SK-N-MC (cell line): ENCODE measurements at regions not wholly inside any gene's neighbourhood (a gene's known extent, or its start where the extent isn't known, plus 50 kb on each side); places are given as distances from the start of the nearest gene placed in this dataset.

ENCODE experiments used
- DNase-seq: peaks from one replicate; pipeline ENCODE4 v3.0.0-alpha.2; 2011; ENCODE audit warnings: low read depth, low spot score
- H3K27ac ChIP-seq: fragments of 200-600 bp; sonication (generic); 2 replicates; pipeline ENCODE4 v1.5.1; 2016; ENCODE audit warnings: mixed run types
- H3K36me3 ChIP-seq: fragments of 200-600 bp; sonication (generic); 2 replicates; pipeline ENCODE4 v1.6.1; 2017; ENCODE audit warnings: antibody characterized with exemption, low read length, mixed read lengths; ENCODE audit not compliant: insufficient read depth
- H3K4me3 ChIP-seq: fragments of 200-600 bp; sonication (generic); 2 replicates; pipeline ENCODE4 v1.5.1; 2016
- H3K9ac ChIP-seq: fragments of 200-600 bp; sonication (generic); 2 replicates; pipeline ENCODE4 v1.8.0; 2017; ENCODE audit warnings: mixed run types, mixed read lengths; ENCODE audit not compliant: insufficient read length
- H3K9me3 ChIP-seq: fragments of 200-600 bp; sonication (generic); 2 replicates; pipeline ENCODE4 v1.6.1; 2017; ENCODE audit warnings: low read depth, mild to moderate bottlenecking, antibody characterized with exemption, low read length, moderate library complexity, mixed read lengths
- EZH2 ChIP-seq: fragments of 200-600 bp; sonication (generic); IDR thresholded peaks from one replicate; pipeline ENCODE4 v1.6.1; 2017; ENCODE audit warnings: antibody characterized with exemption
- FOXP2 ChIP-seq: optimal IDR thresholded peaks from 2 replicates; pipeline ENCODE3; 2011; ENCODE audit warnings: mild to moderate bottlenecking, moderate library complexity; ENCODE audit not compliant: insufficient read depth; ENCODE audit errors: extremely low read length, control extremely low read depth
- POLR2AphosphoS5 ChIP-seq: IDR thresholded peaks from 2 replicates; pipeline ENCODE4 v1.6.1; 2012; ENCODE audit warnings: mild to moderate bottlenecking, low read depth, low read length, borderline replicate concordance

GRCh38 chr10:118856106-118856505 is 101.3 kb upstream of the CACUL1 start:
- no peak for TF ChIP-seq FOXP2
- TF ChIP-seq EZH2: no peak
- no peak for TF ChIP-seq POLR2AphosphoS5
- no peaks in the 10 kb centered on the region for H3K9me3 ChIP-seq
- H3K27ac ChIP-seq: no peak overlapping the region
- no peaks in the 10 kb centered on the region for H3K36me3 ChIP-seq
- H3K4me3 ChIP-seq: no peak overlapping the region
- DNase-seq: no peak
- no peak overlapping the region for H3K9ac ChIP-seq

- no peak overlapping the region for H3K27ac ChIP-seq
- H3K9me3 ChIP-seq: no peaks in the 10 kb centered on the region
- no peak overlapping the region for H3K9ac ChIP-seq
- H3K36me3 ChIP-seq: no peaks in the 10 kb centered on the region
- no peak for DNase-seq
- no peak overlapping the region for H3K4me3 ChIP-seq
- TF ChIP-seq EZH2 (no peak), FOXP2 (no peak), POLR2AphosphoS5 (no peak)
Observed at GRCh38 chr10:118865998-118866693, 111.4 kb upstream of the CACUL1 start.

GRCh38 chr10:118867768-118868167 is 113.0 kb upstream of the CACUL1 start:
- Histone ChIP-seq H3K27ac (no peak overlapping the region), H3K36me3 (no peaks in the 10 kb centered on the region), H3K9ac (no peak overlapping the region), H3K4me3 (no peak overlapping the region), H3K9me3 (no peaks in the 10 kb centered on the region)
- no peak for DNase-seq
- TF ChIP-seq EZH2 (no peak), FOXP2 (no peak), POLR2AphosphoS5 (no peak)

- Histone ChIP-seq H3K9me3 (no peaks in the 10 kb centered on the region), H3K4me3 (no peak overlapping the region), H3K9ac (no peak overlapping the region), H3K27ac (no peak overlapping the region), H3K36me3 (no peaks in the 10 kb centered on the region)
- no peak for TF ChIP-seq POLR2AphosphoS5
- DNase-seq: no peak
Observed at GRCh38 chr10:118868589-118868988, 113.8 kb upstream of the CACUL1 start.

- no peaks in the 10 kb centered on the region for H3K9me3 ChIP-seq
- DNase-seq: no peak
- TF ChIP-seq POLR2AphosphoS5 (no peak), EZH2 (no peak), FOXP2 (no peak)
- no peak overlapping the region for H3K9ac ChIP-seq
- H3K4me3 ChIP-seq: no peak overlapping the region
- H3K36me3 ChIP-seq: no peaks in the 10 kb centered on the region
- no peak overlapping the region for H3K27ac ChIP-seq
Observed at GRCh38 chr10:118870467-118871243, 115.9 kb upstream of the CACUL1 start.

GRCh38 chr10:118871244-118871865 is 116.6 kb upstream of the CACUL1 start:
- Histone ChIP-seq H3K36me3 (no peaks in the 10 kb centered on the region), H3K9ac (no peak overlapping the region), H3K27ac (no peak overlapping the region), H3K9me3 (no peaks in the 10 kb centered on the region), H3K4me3 (no peak overlapping the region)
- TF ChIP-seq FOXP2 (no peak), POLR2AphosphoS5 (no peak), EZH2 (no peak)
- no peak for DNase-seq

- no peak for DNase-seq
- H3K36me3 ChIP-seq: no peaks in the 10 kb centered on the region
- no peak overlapping the region for H3K27ac ChIP-seq
- no peak for TF ChIP-seq POLR2AphosphoS5
- TF ChIP-seq EZH2: no peak
- no peak for TF ChIP-seq FOXP2
- H3K4me3 ChIP-seq: no peak overlapping the region
- no peak overlapping the region for H3K9ac ChIP-seq
- H3K9me3 ChIP-seq: no peaks in the 10 kb centered on the region
Observed at GRCh38 chr10:118873091-118873737, 118.4 kb upstream of the CACUL1 start.

- no peak for TF ChIP-seq POLR2AphosphoS5
- no peak for TF ChIP-seq EZH2
- TF ChIP-seq FOXP2: no peak
- no peak overlapping the region for H3K9ac ChIP-seq
- H3K4me3 ChIP-seq: no peak overlapping the region
- no peaks in the 10 kb centered on the region for H3K9me3 ChIP-seq
- H3K27ac ChIP-seq: no peak overlapping the region
- no peaks in the 10 kb centered on the region for H3K36me3 ChIP-seq
- no peak for DNase-seq
Observed at GRCh38 chr10:118873738-118874105, 119.0 kb upstream of the CACUL1 start.
